ENCODE measurements at regions not wholly inside any gene's neighbourhood (a gene's known extent, or its start where the extent isn't known, plus 50 kb on each side); places are given as distances from the start of the nearest gene placed in this dataset.

DNA sequence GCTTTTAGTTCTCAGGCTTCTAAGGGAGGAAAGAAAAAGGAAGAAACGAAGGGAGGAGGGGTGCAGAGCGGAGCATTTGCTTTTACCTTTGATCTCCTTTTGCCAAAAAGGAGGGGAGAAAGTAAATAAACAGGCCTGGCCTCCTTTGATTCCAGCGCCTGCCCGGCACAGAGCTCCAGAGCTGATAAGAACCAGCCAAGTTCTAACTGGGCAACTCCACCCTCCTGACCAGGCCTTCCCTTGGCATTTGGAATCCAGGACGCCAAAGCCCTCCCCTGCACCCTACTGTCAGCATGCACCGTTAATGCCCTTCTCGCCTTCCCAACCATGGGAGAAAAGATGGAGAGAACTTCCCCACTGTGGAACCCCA is 120.8 kb upstream of the PTPN1 start:
- intact Hi-C loops (cut with DNase I) = loop anchor here in 1 of 3 donors (10.0 kb wide), 1 partner anchor 175 kb away; no protein-coding TSS in a partner anchor
- DNase-seq (peak in 4 of 6 donors; percentile 66 to 80 (median 76)), ATAC-seq (peak; percentile 90 to 95 (median 92)), FAIRE-seq (no peak)
- peaks cover 19 to 27% (median 22%) of the 10 kb centered on the region in 3 donors for H3K4me1 ChIP-seq
- H3K27me3 ChIP-seq = no peaks in the 10 kb centered on the region
- no peaks in the 10 kb centered on the region for H3K36me3 ChIP-seq
- no peaks in the 10 kb centered on the region for H3K9me3 ChIP-seq
- 16% methylated on average over 7 of the region's 7 CpGs for WGBS, 2 donors
- no peak overlapping the region for H3K4me3 ChIP-seq
- TF ChIP-seq, protein P1, sequence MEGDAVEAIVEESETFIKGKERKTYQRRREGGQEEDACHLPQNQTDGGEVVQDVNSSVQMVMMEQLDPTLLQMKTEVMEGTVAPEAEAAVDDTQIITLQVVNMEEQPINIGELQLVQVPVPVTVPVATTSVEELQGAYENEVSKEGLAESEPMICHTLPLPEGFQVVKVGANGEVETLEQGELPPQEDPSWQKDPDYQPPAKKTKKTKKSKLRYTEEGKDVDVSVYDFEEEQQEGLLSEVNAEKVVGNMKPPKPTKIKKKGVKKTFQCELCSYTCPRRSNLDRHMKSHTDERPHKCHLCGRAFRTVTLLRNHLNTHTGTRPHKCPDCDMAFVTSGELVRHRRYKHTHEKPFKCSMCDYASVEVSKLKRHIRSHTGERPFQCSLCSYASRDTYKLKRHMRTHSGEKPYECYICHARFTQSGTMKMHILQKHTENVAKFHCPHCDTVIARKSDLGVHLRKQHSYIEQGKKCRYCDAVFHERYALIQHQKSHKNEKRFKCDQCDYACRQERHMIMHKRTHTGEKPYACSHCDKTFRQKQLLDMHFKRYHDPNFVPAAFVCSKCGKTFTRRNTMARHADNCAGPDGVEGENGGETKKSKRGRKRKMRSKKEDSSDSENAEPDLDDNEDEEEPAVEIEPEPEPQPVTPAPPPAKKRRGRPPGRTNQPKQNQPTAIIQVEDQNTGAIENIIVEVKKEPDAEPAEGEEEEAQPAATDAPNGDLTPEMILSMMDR (IDR thresholded peaks at IDR 0.05) = no peak
- peak overlapping the region in 2 of 4 donors; percentile 55 to 66 for H3K27ac ChIP-seq

GRCh38 chr20:50389808-50390684 is 120.1 kb upstream of the PTPN1 start:
- FAIRE-seq (no peak), ATAC-seq (peak; percentile 35 to 63 (median 53)), DNase-seq (no peak)
- H3K36me3 ChIP-seq = no peaks in the 10 kb centered on the region
- TF ChIP-seq, protein P1 (IDR thresholded peaks at IDR 0.05) = no peak
- H3K27me3 ChIP-seq = no peaks in the 10 kb centered on the region
- no peaks in the 10 kb centered on the region for H3K9me3 ChIP-seq
- WGBS, 2 donors = 36 to 44% methylated on average over 14 of the region's 14 CpGs
- H3K27ac ChIP-seq = peak overlapping the region in 2 of 4 donors; percentile 55 to 66
- intact Hi-C loops (cut with DNase I) = loop anchor here in 1 of 3 donors (10.0 kb wide), 2 partner anchors 175 to 205 kb away; no protein-coding TSS in a partner anchor
- H3K4me1 ChIP-seq = peaks cover 19 to 27% (median 22%) of the 10 kb centered on the region in 3 donors
- no peak overlapping the region for H3K4me3 ChIP-seq

DNA sequence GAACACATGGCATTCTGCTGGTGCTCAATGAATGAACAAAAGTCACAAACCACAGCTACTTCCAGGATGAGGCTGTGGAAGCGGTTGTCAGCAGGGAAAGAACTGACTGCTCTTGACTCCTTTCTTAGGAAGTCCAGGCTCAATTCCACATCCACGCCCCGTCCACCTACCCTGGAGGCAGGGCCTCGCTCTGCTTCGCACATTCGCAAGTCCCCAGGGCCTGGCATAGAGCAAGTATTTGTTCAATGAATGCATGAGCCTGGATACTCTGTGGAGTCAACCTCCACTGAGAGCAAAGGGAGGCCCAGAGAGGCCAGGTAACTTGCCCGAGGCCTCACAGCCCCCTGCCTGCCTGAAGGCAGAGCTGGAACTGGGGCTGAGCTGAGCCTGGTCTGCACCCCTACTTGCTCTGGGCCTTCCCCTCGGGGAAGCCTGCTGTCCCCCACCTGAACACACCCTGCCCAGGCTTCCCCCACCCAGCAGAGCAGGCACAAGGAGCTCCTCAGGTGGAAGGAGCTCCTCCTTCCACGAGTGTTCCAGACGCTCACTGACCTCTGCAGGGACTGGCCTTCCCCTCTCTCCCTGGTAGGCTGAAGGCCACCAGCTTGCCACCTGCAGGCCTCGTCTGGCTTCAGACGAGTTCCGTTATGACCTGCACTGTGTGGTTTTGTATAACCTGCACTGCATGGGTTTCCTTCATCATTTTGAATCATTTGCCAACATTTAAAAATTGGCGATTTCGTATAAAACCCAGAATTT is 119.3 kb upstream of the PTPN1 start:
- intact Hi-C loops (cut with DNase I) = loop anchor here in 1 of 3 donors (10.0 kb wide), 1 partner anchor 206 kb away; no protein-coding TSS in a partner anchor
- WGBS, 2 donors = 88% methylated on average over 15 of the region's 15 CpGs
- DNase-seq = no peak
- Histone ChIP-seq H3K27ac (peak overlapping the region in 1 of 4 donors; percentile 55), H3K4me3 (no peak overlapping the region), H3K36me3 (no peaks in the 10 kb centered on the region), H3K4me1 (peaks cover 19 to 27% (median 27%) of the 10 kb centered on the region in 3 donors), H3K27me3 (no peaks in the 10 kb centered on the region), H3K9me3 (no peaks in the 10 kb centered on the region)
- no peak for ATAC-seq
- TF ChIP-seq, protein P1 (IDR thresholded peaks at IDR 0.05) = no peak
- no peak for FAIRE-seq

DNA sequence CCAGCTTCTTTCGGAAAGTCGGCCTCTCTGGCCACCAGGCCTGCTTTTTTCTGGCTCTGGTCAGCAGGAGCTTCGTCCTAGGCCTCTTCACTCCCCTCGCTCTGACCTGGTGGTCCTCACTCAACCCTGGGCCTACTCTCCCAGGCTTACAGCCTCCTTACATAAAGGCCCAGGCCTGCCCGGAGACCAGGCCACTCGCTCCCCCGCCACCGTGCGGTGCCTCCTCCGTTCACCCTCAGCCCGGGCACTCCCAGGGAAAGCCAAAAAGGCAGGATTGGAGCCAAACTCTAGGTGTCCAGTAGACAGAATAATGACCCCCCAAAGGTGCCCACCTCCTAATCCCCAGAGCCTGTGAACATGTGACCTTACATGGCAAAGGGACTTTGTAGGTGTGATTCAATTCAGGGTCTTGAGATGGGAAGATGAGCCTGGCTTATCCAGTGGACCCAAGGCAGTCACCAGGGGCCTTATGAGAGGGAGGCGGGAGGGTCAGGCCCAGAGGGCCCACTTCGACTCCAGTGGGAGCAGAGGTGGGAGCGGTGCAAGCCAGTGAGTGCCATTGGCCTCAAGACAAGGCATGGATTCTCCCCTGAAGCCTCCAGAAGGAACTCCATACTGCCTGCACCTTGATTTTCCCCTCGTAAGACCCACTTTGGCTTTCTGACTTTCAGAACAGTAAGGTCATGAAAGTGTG is 118.6 kb upstream of the PTPN1 start:
- no peak overlapping the region for H3K27ac ChIP-seq
- intact Hi-C loops (cut with DNase I) = loop anchor here in 1 of 3 donors (10.0 kb wide), 1 partner anchor 207 kb away; no protein-coding TSS in a partner anchor
- H3K9me3 ChIP-seq = no peaks in the 10 kb centered on the region
- H3K36me3 ChIP-seq = no peaks in the 10 kb centered on the region
- FAIRE-seq = no peak
- TF ChIP-seq, protein P1 (IDR thresholded peaks at IDR 0.05) = no peak
- WGBS, 2 donors = 95 to 98% methylated on average over 15 of the region's 15 CpGs
- no peaks in the 10 kb centered on the region for H3K27me3 ChIP-seq
- peaks cover 19 to 27% (median 27%) of the 10 kb centered on the region in 3 donors for H3K4me1 ChIP-seq
- no peak overlapping the region for H3K4me3 ChIP-seq
- no peak for DNase-seq
- ATAC-seq = no peak

Measured in pancreas (tissue), 10 donors.